WERI-Rb-1 (cell line): ENCODE measurements at regions not wholly inside any gene's neighbourhood (a gene's known extent, or its start where the extent isn't known, plus 50 kb on each side); places are given as distances from the start of the nearest gene placed in this dataset.

Source experiments
- DNase-seq: peaks from one replicate; pipeline ENCODE4 v3.0.0-alpha.2; 2020
- H3K27ac ChIP-seq: fragments of 250-450 bp; sonication (Bioruptor Pico); 2 replicates; pipeline ENCODE4 v1.5.1; 2020; ENCODE audit warnings: mild to moderate bottlenecking, moderate library complexity
- H3K27me3 ChIP-seq: fragments of 250-450 bp; sonication (Bioruptor Pico); 2 replicates; pipeline ENCODE4 v1.5.1; 2021; ENCODE audit warnings: mild to moderate bottlenecking, low read depth, moderate library complexity; ENCODE audit not compliant: insufficient read depth, severe bottlenecking
- H3K36me3 ChIP-seq: fragments of 250-450 bp; sonication (Bioruptor Pico); 2 replicates; pipeline ENCODE4 v1.5.1; 2020; ENCODE audit warnings: mild to moderate bottlenecking, moderate library complexity
- H3K4me3 ChIP-seq: 2 replicates; pipeline ENCODE4 v1.5.1; 2011; ENCODE audit warnings: low read depth, mild to moderate bottlenecking, control low read depth, low read length
- H3K9me3 ChIP-seq: fragments of 250-450 bp; sonication (Bioruptor Pico); 2 replicates; pipeline ENCODE4 v1.5.1; 2021; ENCODE audit warnings: mild to moderate bottlenecking, moderate library complexity; ENCODE audit not compliant: severe bottlenecking
- CTCF ChIP-seq: IDR thresholded peaks from 2 replicates; pipeline ENCODE4 v1.5.1; 2011; ENCODE audit warnings: low read depth, mild to moderate bottlenecking, control low read depth, inconsistent platforms, low read length

- DNase-seq: no peak
- Histone ChIP-seq H3K27me3 (no peaks in the 10 kb centered on the region), H3K27ac (no peak overlapping the region), H3K4me3 (no peak overlapping the region), H3K9me3 (no peaks in the 10 kb centered on the region), H3K36me3 (no peaks in the 10 kb centered on the region)
- no peak for TF ChIP-seq CTCF
Observed at GRCh38 chr6:110037726-110038295, 59.7 kb downstream of the GPR6 start.

DNA sequence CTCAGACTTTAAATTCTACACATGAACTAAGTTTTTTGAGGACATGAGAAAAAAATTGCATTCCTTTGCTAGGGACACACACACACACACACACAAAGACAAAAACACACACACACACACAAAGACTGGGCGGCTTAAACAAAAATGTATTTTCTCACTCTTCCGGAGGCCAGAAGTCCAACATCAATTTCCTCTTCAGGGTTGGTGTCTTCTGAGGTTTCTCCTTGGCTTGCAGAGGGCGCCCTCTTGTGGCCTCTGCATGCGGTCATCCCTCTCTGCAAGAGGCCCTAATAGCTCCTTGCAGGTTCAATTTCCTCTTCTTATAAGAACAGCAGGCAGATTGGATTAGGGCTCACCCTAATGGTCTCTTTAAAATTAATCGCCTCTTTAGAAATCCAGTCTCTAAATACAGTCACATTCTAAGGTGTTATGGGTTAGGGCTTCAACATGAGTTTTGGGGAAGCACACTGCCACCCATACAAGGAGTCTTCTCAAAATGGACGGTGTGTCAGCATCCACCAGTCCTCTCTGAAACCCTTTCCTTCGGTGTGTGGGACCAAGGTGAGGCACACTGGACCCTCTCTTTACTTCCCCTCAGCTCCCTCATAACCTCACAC, 61.4 kb downstream of the GPR6 start:
- TF ChIP-seq CTCF: peak; percentile 84
- Histone ChIP-seq H3K36me3 (no peaks in the 10 kb centered on the region), H3K4me3 (peak overlapping the region; percentile 62), H3K27ac (no peak overlapping the region), H3K9me3 (no peaks in the 10 kb centered on the region), H3K27me3 (no peaks in the 10 kb centered on the region)
- peak; percentile 85 for DNase-seq

DNA sequence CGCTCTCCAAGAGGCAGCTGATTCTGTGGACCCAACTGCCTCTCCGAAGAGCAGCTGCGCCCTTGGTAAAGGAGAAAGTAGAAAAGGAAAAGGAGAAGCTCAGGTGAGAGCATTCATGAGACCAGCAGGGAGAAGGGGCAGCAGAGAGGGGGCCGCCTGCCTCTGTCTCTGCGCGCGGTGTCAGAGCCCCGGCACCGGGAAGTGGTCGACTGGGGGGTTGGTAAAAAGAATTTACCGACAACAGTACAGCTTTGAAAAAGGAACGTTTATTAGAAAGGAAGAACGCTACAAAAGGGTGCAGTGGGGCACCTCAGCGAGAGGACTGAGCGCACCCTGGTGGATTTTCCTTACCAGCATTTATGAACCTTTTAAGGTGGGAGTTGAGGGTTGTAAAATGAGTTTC, 61.9 kb downstream of the GPR6 start:
- no peaks in the 10 kb centered on the region for H3K27me3 ChIP-seq
- no peak overlapping the region for H3K27ac ChIP-seq
- DNase-seq: peak; percentile 37
- peak overlapping the region; percentile 62 for H3K4me3 ChIP-seq
- no peaks in the 10 kb centered on the region for H3K36me3 ChIP-seq
- no peaks in the 10 kb centered on the region for H3K9me3 ChIP-seq
- TF ChIP-seq CTCF: peak; percentile 63

DNA sequence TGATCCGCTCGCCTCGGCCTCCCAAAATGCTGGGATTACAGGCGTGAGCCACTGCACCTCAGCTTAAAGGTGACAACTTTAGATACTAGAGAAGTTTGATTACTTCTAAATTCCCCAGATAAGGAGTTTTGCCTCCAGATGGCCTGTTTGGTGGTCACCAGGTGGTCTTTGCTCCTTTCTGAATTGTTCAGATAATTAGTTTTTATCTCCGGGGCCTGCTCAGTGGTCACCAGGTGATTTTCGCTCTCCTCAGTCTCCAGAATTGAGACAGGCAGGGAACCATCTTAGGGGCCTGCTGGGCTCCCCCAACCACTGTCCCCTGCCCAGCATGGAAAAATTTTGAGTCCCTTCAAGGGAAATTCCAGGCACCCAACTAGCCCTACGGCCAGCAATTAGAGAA, 62.6 kb downstream of the GPR6 start:
- no peak overlapping the region for H3K4me3 ChIP-seq
- no peaks in the 10 kb centered on the region for H3K27me3 ChIP-seq
- DNase-seq: no peak
- H3K36me3 ChIP-seq: no peaks in the 10 kb centered on the region
- no peak overlapping the region for H3K27ac ChIP-seq
- H3K9me3 ChIP-seq: no peaks in the 10 kb centered on the region
- no peak for TF ChIP-seq CTCF

- Histone ChIP-seq H3K4me3 (no peak overlapping the region), H3K36me3 (no peaks in the 10 kb centered on the region), H3K9me3 (no peaks in the 10 kb centered on the region), H3K27ac (no peak overlapping the region), H3K27me3 (no peaks in the 10 kb centered on the region)
- DNase-seq: no peak
- TF ChIP-seq CTCF: no peak
Observed at GRCh38 chr6:110041126-110041525, 63.0 kb downstream of the GPR6 start.

DNA sequence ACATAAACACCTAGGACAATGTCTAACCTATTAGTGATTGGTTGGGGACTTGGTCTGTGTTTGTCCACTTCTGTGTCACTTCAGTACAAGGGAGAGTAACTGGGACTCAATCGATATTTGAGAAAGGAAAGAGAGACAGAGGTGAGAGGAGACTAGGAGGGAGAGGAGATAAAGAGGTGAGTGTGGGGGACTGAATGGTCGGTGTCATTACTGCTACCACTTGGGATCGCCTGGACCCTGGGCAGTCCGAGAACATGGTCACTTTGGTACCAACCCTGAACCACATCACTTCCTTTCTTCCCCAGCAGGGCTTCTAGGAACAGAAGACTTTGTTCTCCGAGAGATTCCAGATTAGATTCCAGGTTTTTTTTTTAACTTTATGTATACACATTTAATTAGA, 63.7 kb downstream of the GPR6 start:
- Histone ChIP-seq H3K4me3 (no peak overlapping the region), H3K27me3 (no peaks in the 10 kb centered on the region)
- no peak for TF ChIP-seq CTCF

More for the DNA sequence above, 63.7 kb downstream of the GPR6 start:
- Histone ChIP-seq H3K36me3 (no peaks in the 10 kb centered on the region), H3K27ac (no peak overlapping the region), H3K9me3 (no peaks in the 10 kb centered on the region)
- DNase-seq: no peak
